ENCODE measurements at regions not wholly inside any gene's neighbourhood (a gene's known extent, or its start where the extent isn't known, plus 50 kb on each side); places are given as distances from the start of the nearest gene placed in this dataset.

DNA sequence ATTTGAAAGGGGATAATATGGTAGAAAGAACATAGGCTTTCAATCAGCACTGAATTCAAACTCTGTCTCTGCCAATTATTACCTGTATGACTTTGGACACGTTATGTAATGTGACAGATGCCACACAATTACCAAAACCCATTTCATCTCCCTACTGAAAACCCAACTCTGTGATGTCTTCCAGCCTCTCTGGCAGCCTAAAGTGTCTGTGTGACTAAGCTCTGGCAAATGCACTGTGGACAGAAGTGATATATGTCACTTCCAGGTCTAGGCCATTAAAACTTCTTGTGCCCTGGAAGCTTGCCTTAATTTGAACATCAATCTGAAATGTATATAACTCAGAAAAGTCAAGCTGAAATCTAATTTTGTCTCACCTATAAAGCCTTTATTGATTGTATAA, 552.0 kb downstream of the RFC3 start:
- BruUV-seq (replicated peaks), result no TSS peak
- RAD21 ChIA-PET (ENCODE audit: low non-redundant PET in 1 of 2, low total read pairs in 2 of 2, uncharacterized antibody in 2 of 2, unreplicated experiment in 2 of 2), result interaction anchor here in 1 of 2 experiments (0.6 kb wide), 1 partner anchor 1704 kb away, joined by 4 read pairs; no protein-coding TSS in a partner anchor
- Histone ChIP-seq H3K4me3 (replicated peaks in 1 of 2; ENCODE audit: low read depth in 1 of 2, low read length in 2 of 2) (no peak overlapping the region), H3K27ac (ENCODE audit: low read depth, low read length) (no peak overlapping the region), H3K36me3 (ENCODE audit: control insufficient read depth in 1 of 2, insufficient read depth in 2 of 2, low read length in 2 of 2) (no peaks in the 10 kb centered on the region), H3K79me2 (ENCODE audit: insufficient read depth, low read length) (no peaks in the 10 kb centered on the region), H3K4me1 (ENCODE audit: control insufficient read depth in 1 of 2, insufficient read depth in 2 of 2, low read length in 2 of 2) (no peaks in the 10 kb centered on the region), H2AFZ (ENCODE audit: low read depth, low read length, poor library complexity, severe bottlenecking) (no peak overlapping the region), H3K9me3 (ENCODE audit: control insufficient read depth in 1 of 2, insufficient read depth in 1 of 2, low read depth in 1 of 2, low read length in 2 of 2) (no peaks in the 10 kb centered on the region), H3K27me3 (ENCODE audit: insufficient read depth, low read length) (no peaks in the 10 kb centered on the region), H3K9ac (ENCODE audit: low read length) (no peak overlapping the region), H4K20me1 (ENCODE audit: insufficient read depth) (no peaks in the 10 kb centered on the region), H3K4me2 (ENCODE audit: low read length) (no peak overlapping the region), H3K9me2 (ENCODE audit: insufficient read depth) (no peaks in the 10 kb centered on the region)
- intact Hi-C loops (cut with micrococcal nuclease), result no loop called here
- DNase-seq (ENCODE audit: low read depth, low spot score) (no peak), ATAC-seq (no peak)
- TF ChIP-seq CEBPB (IDR thresholded peaks at IDR 0.05; ENCODE audit: low read depth), result no peak
- TF ChIP-seq FOSL1 (IDR thresholded peaks at IDR 0.05; ENCODE audit: low read depth), result no peak
- TF ChIP-seq, protein P1, sequence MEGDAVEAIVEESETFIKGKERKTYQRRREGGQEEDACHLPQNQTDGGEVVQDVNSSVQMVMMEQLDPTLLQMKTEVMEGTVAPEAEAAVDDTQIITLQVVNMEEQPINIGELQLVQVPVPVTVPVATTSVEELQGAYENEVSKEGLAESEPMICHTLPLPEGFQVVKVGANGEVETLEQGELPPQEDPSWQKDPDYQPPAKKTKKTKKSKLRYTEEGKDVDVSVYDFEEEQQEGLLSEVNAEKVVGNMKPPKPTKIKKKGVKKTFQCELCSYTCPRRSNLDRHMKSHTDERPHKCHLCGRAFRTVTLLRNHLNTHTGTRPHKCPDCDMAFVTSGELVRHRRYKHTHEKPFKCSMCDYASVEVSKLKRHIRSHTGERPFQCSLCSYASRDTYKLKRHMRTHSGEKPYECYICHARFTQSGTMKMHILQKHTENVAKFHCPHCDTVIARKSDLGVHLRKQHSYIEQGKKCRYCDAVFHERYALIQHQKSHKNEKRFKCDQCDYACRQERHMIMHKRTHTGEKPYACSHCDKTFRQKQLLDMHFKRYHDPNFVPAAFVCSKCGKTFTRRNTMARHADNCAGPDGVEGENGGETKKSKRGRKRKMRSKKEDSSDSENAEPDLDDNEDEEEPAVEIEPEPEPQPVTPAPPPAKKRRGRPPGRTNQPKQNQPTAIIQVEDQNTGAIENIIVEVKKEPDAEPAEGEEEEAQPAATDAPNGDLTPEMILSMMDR (IDR thresholded peaks at IDR 0.05 in 2 of 3, conservative IDR thresholded peaks at IDR 0.05 in 1 of 3; ENCODE audit: borderline replicate concordance in 1 of 3, insufficient read depth in 1 of 3, low read depth in 2 of 3, low read length in 2 of 3), result no peak
- TF ChIP-seq EZH2phosphoT487 (IDR thresholded peaks at IDR 0.05; ENCODE audit: borderline replicate concordance), result no peak
- TF ChIP-seq, protein P2, sequence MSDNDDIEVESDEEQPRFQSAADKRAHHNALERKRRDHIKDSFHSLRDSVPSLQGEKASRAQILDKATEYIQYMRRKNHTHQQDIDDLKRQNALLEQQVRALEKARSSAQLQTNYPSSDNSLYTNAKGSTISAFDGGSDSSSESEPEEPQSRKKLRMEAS (IDR thresholded peaks at IDR 0.05), result no peak
- TF ChIP-seq YY1 (IDR thresholded peaks at IDR 0.05; ENCODE audit: extremely low read depth, insufficient replicate concordance, low read depth, low read length), result no peak
- TF ChIP-seq TCF7L2 (IDR thresholded peaks at IDR 0.05; ENCODE audit: borderline replicate concordance, extremely low read depth, insufficient read depth, insufficient read length), result no peak
- TF ChIP-seq ZNF274 (IDR thresholded peaks at IDR 0.05; ENCODE audit: low read depth, low read length), result no peak
- TF ChIP-seq POLR2A (IDR thresholded peaks at IDR 0.05; ENCODE audit: borderline replicate concordance, extremely low read depth, insufficient read depth, insufficient read length), result no peak
- TF ChIP-seq RAD21 (IDR thresholded peaks at IDR 0.05; ENCODE audit: low read depth), result no peak
- no peak for TF ChIP-seq CBX3 (IDR thresholded peaks at IDR 0.05; ENCODE audit: low read depth)
- no peak for TF ChIP-seq POLR2AphosphoS5 (IDR thresholded peaks at IDR 0.05; ENCODE audit: low read depth, low read length)
- TF ChIP-seq SIN3A (IDR thresholded peaks at IDR 0.05; ENCODE audit: low read depth), result no peak
- POLR2A ChIA-PET, result no interaction called here
- CTCF ChIA-PET, result no interaction called here
